ENCODE measurements at regions not wholly inside any gene's neighbourhood (a gene's known extent, or its start where the extent isn't known, plus 50 kb on each side); places are given as distances from the start of the nearest gene placed in this dataset.
"Not testable (repeated sequence)": the region's sequence is repeated elsewhere in the genome, so short reads cannot be mapped to it uniquely, and the experiment has no call there.

DNA sequence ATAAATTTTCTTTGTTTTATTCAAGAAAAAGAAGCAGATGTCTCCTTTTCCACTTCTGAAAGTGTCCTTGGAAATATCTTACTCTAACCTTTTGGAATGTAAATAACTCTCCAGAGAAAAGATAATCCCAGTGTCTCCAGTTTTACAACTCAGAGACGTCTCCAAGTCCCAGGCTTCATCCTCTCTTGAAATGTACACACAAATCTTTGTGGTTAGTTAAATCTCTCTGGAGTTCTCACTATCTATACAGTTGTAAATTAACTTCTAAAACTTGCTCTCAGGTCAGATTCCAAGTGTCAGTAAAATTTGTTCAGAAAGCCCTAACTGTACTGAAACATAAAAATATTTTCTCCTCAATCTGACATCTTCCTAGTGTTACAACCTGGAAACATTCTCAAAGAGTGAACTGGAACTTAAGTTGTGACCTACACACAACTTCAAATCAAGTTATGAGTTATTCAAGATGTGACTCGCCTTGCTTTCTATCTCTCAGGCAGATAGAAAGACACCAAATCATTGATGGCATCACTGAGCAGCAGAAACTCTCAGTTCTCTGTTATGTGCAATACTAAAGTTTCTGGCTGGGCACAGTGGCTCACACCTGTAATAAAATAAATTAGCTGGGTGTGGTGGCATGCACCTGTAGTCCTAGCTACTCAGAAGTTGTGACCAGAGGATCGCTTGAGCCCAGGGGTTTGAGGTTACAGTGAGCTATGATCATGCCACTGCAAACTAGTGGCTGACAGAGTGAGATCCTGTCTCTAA is 284.2 kb downstream of the RCHY1 start:
- Mint-ChIP-seq H3K27ac (no peak overlapping the region), H3K27me3 (no peaks in the 10 kb centered on the region), H3K9me3 (ENCODE audit: low read depth) (peaks cover 3% of the 10 kb centered on the region), H3K36me3 (ENCODE audit: low read depth) (no peaks in the 10 kb centered on the region), H3K4me1 (no peaks in the 10 kb centered on the region), H3K4me3 (no peak overlapping the region)
- ChIA-PET POLR2A (no interaction called here), CTCF (interaction anchor here (0.8 to 1.6 kb wide), 2 partner anchors 16 to 17 kb away, joined by 4 to 6 read pairs; no protein-coding TSS in a partner anchor)
- no peak for ATAC-seq
- DNase-seq = no peak
- intact Hi-C loops (cut with DNase I, micrococcal nuclease) = no loop called here

DNA sequence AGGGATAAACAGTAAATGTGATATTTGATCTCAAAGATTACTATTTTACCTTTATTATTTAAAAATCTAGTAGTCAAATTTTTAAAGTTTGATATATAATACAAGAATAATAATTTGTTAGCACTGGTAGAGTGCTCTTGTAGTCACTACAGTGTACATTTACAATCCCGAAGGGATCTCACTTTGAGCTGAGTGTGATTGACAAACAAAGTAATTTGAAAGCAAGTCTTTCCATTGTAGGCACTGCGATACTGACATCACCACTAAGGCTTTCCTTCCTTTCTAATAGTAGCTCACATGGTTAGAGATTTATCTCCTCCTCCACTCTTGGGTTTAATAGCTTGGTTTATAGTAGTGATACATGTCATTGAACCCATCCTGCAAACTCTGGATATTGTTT is 280.6 kb downstream of the PARM1 start:
- intact Hi-C loops (cut with DNase I, micrococcal nuclease) = no loop called here
- H3K27me3 Mint-ChIP-seq = no peaks in the 10 kb centered on the region
- no peak overlapping the region for H3K27ac Mint-ChIP-seq
- no peak for ATAC-seq
- CTCF ChIA-PET = interaction anchor here (0.6 to 1.5 kb wide), 3 partner anchors 10 to 441 kb away, joined by 3 to 6 read pairs (median 4); no protein-coding TSS in a partner anchor
- POLR2A ChIA-PET = no interaction called here
- DNase-seq = no peak
- no peaks in the 10 kb centered on the region for H3K36me3 Mint-ChIP-seq (ENCODE audit: low read depth)
- H3K4me1 Mint-ChIP-seq = no peaks in the 10 kb centered on the region
- H3K9me3 Mint-ChIP-seq (ENCODE audit: low read depth) = no peaks in the 10 kb centered on the region
- H3K4me3 Mint-ChIP-seq = no peak overlapping the region

DNA sequence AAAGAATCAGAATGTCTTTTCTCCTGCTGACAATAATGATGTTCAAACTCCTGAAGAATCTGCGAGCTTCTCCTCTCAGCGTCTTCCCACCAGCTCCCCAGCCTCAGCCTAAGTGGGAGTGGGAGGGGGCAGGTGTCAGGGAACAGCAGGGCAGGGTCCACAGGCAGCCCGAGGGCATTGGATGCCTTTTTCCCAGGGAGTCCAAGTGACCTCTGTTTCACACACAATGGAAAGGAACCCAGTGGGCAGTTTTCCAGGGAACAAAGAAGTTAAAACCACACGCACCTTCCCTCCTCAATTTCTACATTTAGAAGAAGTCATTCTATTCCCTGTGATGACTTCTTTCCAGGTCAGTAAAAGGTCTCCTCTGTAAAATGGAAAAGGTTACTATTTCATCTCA is 278.5 kb downstream of the PARM1 start:
- DNase-seq = no peak
- Mint-ChIP-seq H3K27me3 (no peaks in the 10 kb centered on the region), H3K36me3 (ENCODE audit: low read depth) (no peaks in the 10 kb centered on the region), H3K4me1 (no peaks in the 10 kb centered on the region), H3K27ac (no peak overlapping the region), H3K4me3 (no peak overlapping the region), H3K9me3 (ENCODE audit: low read depth) (no peaks in the 10 kb centered on the region)
- ChIA-PET CTCF (no interaction called here), POLR2A (no interaction called here)
- intact Hi-C loops (cut with DNase I, micrococcal nuclease) = no loop called here
- no peak for ATAC-seq

DNA sequence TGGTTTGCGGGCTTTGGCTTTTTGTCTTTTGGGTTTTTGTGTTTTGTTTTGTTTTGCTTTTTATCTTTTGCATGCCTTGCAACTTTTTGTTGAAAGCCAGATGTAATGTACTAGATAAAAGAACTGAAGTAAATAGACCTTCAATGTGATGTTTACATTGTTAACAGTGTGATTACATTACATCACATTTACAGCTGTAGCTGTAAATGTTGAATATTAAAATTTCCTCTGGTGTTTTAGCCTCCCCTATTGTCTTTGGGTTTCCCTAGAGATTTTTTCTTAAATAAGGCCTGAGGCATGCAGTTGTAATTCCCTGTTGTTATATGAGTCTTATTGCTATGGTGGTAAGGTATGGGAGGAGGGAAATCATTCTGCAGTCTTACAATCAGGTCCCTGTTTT is 275.0 kb downstream of the PARM1 start:
- intact Hi-C loops (cut with DNase I, micrococcal nuclease) = no loop called here
- H3K9me3 Mint-ChIP-seq (ENCODE audit: low read depth) = no peaks in the 10 kb centered on the region
- ChIA-PET CTCF (no interaction called here), POLR2A (no interaction called here)
- H3K4me3 Mint-ChIP-seq = no peak overlapping the region
- ATAC-seq (no peak), DNase-seq (no peak)
- no peaks in the 10 kb centered on the region for H3K36me3 Mint-ChIP-seq (ENCODE audit: low read depth)
- no peaks in the 10 kb centered on the region for H3K27me3 Mint-ChIP-seq
- H3K27ac Mint-ChIP-seq = no peak overlapping the region
- H3K4me1 Mint-ChIP-seq = no peaks in the 10 kb centered on the region

DNA sequence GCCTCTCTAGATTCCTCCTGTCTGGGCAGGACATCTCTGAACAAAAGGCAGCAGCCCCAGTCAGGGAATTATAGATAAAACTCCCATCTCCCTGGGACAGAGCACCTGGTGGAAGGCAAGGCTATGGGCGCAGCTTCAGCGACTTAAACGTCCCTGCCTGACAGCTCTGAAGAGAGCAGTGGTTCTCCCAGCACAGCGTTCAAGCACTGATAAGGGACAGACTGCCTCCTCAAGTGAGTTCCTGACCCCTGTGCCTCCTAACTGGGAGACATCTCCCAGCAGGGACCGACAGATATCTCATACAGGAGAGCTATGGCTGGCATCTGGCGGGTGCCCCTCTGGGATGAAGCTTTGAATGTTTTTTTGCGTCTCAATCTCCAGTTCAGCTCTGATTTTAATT is 262.2 kb downstream of the PARM1 start:
- Mint-ChIP-seq H3K4me1 (no peaks in the 10 kb centered on the region), H3K4me3 (no peak overlapping the region), H3K36me3 (ENCODE audit: low read depth) (no peaks in the 10 kb centered on the region), H3K27ac (no peak overlapping the region), H3K9me3 (ENCODE audit: low read depth) (peaks cover 2% of the 10 kb centered on the region), H3K27me3 (no peaks in the 10 kb centered on the region)
- no peak for DNase-seq
- POLR2A ChIA-PET = interaction anchor here (0.7 kb wide), 1 partner anchor 11 kb away, joined by 3 read pairs; no protein-coding TSS in a partner anchor
- CTCF ChIA-PET = no interaction called here
- no peak for ATAC-seq
- intact Hi-C loops (cut with DNase I, micrococcal nuclease) = no loop called here

DNA sequence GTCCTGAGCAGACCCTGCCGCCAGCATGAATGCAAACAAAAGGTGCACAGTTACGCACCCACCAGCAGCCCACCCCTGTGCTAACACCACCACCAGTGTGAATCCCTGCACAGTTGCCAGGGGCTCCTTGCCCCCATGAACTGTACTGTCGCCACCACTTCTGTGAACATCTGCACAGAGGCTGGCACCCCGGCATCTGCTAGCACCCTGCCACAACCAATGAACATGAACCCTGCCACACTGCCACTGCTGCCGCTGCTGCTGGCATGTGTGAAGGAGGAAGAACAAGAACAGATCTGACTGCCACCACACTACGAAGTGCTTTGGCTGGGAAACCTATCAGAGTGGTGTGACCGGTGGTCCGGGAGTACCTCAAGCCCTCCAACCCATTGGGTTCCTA is 261.3 kb downstream of the PARM1 start:
- ATAC-seq (no peak), DNase-seq (no peak)
- no peak overlapping the region for H3K4me3 Mint-ChIP-seq
- H3K36me3 Mint-ChIP-seq (ENCODE audit: low read depth) = no peaks in the 10 kb centered on the region
- H3K27me3 Mint-ChIP-seq = no peaks in the 10 kb centered on the region
- CTCF ChIA-PET = no interaction called here
- no peaks in the 10 kb centered on the region for H3K4me1 Mint-ChIP-seq
- POLR2A ChIA-PET = no interaction called here
- H3K9me3 Mint-ChIP-seq (ENCODE audit: low read depth) = peaks cover 2% of the 10 kb centered on the region
- H3K27ac Mint-ChIP-seq = no peak overlapping the region
- intact Hi-C loops (cut with DNase I, micrococcal nuclease) = no loop called here

DNA sequence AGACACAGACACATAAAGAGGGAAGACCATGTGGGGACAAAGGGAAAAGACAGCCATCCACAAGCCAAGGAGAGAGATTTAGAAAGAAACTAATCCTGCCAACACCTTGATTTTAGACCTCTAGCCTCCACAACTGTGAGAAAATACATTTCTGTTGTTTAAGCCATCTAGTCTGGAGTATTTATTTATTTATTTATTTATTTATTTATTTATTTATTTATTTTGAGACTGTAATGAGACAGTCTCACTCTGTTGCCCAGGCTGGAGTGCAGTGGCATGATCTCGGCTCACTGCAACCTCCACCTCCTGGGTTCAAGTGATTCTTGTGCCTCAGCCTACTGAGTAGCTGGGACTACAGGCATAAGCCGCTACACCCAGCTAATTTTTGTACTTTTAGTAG is 259.3 kb downstream of the PARM1 start:
- H3K4me1 Mint-ChIP-seq; H3K4me3 Mint-ChIP-seq; CTCF ChIA-PET; H3K9me3 Mint-ChIP-seq (ENCODE audit: low read depth); H3K36me3 Mint-ChIP-seq (ENCODE audit: low read depth); POLR2A ChIA-PET; DNase-seq; ATAC-seq; intact Hi-C loops (cut with DNase I, micrococcal nuclease); H3K27ac Mint-ChIP-seq; H3K27me3 Mint-ChIP-seq: not testable (repeated sequence)

DNA sequence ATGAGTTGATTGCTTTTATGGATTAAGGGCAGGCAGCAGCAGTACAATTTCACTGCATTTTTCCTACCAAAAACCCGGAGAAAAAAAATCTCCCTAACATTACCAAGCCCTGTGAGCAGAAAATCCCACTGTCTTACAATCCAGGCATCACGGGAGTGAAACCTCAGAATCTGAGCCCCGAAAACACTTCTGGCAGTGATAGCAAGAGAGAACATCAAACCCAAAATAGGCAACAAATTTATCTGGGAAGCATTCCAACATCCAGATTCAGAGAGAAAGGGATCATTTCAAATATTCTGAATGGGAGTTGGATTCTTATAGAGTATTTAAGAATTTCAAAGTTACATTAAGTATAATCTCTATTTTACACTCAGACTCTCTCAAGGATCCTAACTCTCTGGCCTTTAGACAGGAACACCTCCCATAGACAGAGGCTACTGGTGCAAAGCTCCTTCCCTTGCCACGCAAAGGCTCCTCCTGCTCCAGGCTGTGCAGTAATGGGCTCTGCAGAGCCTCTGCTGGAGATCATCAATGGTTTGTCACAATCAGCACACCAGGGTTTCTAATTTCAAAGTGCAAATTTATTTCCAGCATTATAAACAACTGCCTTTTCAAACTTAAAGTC is 256.9 kb downstream of the PARM1 start:
- CTCF ChIA-PET = interaction anchor here (0.6 kb wide), 1 partner anchor 151 kb away, joined by 4 read pairs; no protein-coding TSS in a partner anchor
- intact Hi-C loops (cut with DNase I, micrococcal nuclease) = no loop called here
- no peak overlapping the region for H3K27ac Mint-ChIP-seq
- DNase-seq = no peak
- POLR2A ChIA-PET = no interaction called here
- no peak overlapping the region for H3K4me3 Mint-ChIP-seq
- H3K9me3 Mint-ChIP-seq (ENCODE audit: low read depth) = no peaks in the 10 kb centered on the region
- H3K4me1 Mint-ChIP-seq = no peaks in the 10 kb centered on the region
- H3K36me3 Mint-ChIP-seq (ENCODE audit: low read depth) = no peaks in the 10 kb centered on the region
- no peak for ATAC-seq
- no peaks in the 10 kb centered on the region for H3K27me3 Mint-ChIP-seq

DNA sequence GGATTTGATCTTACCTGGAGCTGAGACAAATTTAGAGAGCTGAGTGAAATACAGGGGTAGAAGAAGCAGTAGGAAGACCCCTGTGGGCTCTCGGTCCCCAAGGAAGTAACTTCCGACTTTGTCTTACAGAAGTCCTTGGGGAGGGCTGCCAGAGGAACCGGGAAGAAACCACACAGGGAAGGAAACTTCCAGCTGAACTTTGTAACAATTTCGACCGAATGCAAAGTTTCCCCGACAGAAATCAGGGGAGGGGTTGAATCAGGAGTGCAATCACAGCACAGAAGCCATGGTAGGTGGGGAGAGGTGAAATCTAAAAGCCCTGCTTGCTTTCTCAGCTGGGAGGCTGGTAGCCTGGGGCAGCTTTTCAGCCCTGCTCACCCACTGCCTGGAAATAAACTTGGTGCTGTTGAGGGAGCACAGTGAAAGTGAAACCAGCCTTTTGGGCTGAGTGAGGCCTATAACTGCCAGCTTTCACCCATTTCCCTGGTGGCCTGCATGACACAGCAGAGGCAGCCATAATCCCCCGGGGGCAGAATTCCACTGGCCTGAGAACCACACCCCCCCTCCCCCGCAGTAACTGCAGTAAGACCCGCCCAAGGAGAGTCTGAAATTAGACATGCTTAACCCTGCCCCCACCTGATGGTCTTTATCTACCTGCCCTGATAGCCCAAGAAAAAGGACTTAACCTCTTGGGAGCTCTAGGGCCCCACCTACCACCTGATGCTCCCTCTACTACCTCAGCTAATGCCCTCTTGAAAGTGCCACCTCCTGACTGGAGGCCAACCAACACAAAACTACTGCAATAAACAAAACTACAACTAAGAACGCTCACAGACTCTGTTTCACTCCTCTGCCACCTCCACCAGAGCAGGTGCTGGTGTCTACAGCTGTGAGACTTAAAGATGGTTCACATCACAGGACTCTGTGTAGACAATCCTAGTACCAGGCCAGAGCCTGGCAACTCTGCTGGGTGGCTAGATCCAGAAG is 248.2 kb downstream of the PARM1 start:
- DNase-seq (no peak), ATAC-seq (no peak)
- intact Hi-C loops (cut with DNase I, micrococcal nuclease) = no loop called here
- ChIA-PET POLR2A (no interaction called here), CTCF (no interaction called here)
- Mint-ChIP-seq H3K4me3 (no peak overlapping the region), H3K4me1 (no peaks in the 10 kb centered on the region), H3K27me3 (no peaks in the 10 kb centered on the region), H3K36me3 (ENCODE audit: low read depth) (no peaks in the 10 kb centered on the region), H3K27ac (no peak overlapping the region), H3K9me3 (ENCODE audit: low read depth) (no peaks in the 10 kb centered on the region)

DNA sequence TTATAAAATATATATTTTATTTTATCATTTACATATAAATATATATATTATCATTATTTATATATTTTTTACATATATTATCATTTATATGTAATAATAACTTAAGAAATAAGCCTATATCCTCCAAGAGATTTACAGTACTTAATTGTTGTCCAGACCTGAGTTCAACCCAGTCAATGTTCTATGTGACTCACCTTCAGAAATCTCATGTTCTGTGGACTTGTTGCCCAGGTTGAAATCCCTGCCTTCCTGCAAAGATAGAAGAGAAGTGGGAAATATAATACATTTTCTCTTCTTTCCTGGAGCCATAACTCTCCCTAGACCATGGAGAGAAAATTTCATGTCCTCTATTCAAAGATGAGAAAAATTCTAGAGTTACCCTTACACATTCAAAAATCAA is 247.3 kb downstream of the PARM1 start:
- ATAC-seq = no peak
- no peak overlapping the region for H3K4me3 Mint-ChIP-seq
- ChIA-PET CTCF (no interaction called here), POLR2A (no interaction called here)
- intact Hi-C loops (cut with DNase I, micrococcal nuclease) = no loop called here
- no peaks in the 10 kb centered on the region for H3K9me3 Mint-ChIP-seq (ENCODE audit: low read depth)
- H3K36me3 Mint-ChIP-seq (ENCODE audit: low read depth) = no peaks in the 10 kb centered on the region
- no peak overlapping the region for H3K27ac Mint-ChIP-seq
- DNase-seq = no peak
- no peaks in the 10 kb centered on the region for H3K27me3 Mint-ChIP-seq
- no peaks in the 10 kb centered on the region for H3K4me1 Mint-ChIP-seq

DNA sequence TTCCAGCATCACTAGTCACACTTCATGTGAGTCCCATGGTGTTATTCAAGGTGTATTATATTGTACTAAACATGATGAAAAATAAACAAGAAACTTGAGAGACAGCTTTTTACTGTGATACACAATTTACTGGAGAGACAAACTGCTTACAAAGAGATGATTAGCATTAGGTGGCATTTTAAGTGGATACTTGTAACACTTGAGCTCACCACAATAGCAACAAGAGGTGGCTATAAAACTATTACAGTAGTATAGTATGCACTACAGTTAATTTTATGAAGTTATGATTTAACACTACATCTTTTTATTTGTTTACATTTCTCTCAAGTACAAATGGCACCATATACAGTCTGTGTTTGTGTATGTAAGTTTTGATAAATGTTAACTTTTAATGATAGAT is 246.6 kb downstream of the PARM1 start:
- no peak overlapping the region for H3K4me3 Mint-ChIP-seq
- ATAC-seq (no peak), DNase-seq (no peak)
- intact Hi-C loops (cut with DNase I, micrococcal nuclease) = no loop called here
- H3K36me3 Mint-ChIP-seq (ENCODE audit: low read depth) = no peaks in the 10 kb centered on the region
- no peaks in the 10 kb centered on the region for H3K9me3 Mint-ChIP-seq (ENCODE audit: low read depth)
- no peaks in the 10 kb centered on the region for H3K27me3 Mint-ChIP-seq
- CTCF ChIA-PET = interaction anchor here (0.7 kb wide), 1 partner anchor 133 kb away, joined by 3 read pairs; no protein-coding TSS in a partner anchor
- H3K27ac Mint-ChIP-seq = no peak overlapping the region
- H3K4me1 Mint-ChIP-seq = no peaks in the 10 kb centered on the region
- POLR2A ChIA-PET = no interaction called here
